Fibroblast of lung (primary cell): ENCODE measurements at regions not wholly inside any gene's neighbourhood (a gene's known extent, or its start where the extent isn't known, plus 50 kb on each side); places are given as distances from the start of the nearest gene placed in this dataset.

Experiments
- DNase-seq, 2 donors: peaks; one replicate each; pipeline versions ENCODE4 v3.0.0 to v3.0.0-alpha.2; 2010; ENCODE audit warnings: low read depth in 2 of 2
- H2AFZ ChIP-seq: 2 replicates; pipeline ENCODE4 v1.5.1; 2012; ENCODE audit warnings: low read length, control low read depth, inconsistent platforms
- H3K27ac ChIP-seq: 2 replicates; pipeline ENCODE4 v1.5.1; 2011; ENCODE audit warnings: low read length, control low read depth; ENCODE audit not compliant: insufficient read depth
- H3K27me3 ChIP-seq: 2 replicates; pipeline ENCODE4 v1.5.1; 2011; ENCODE audit warnings: mild to moderate bottlenecking, low read length; ENCODE audit not compliant: control insufficient read depth, insufficient read depth
- H3K36me3 ChIP-seq: 2 replicates; pipeline ENCODE4 v1.5.1; 2011; ENCODE audit warnings: low read length; ENCODE audit not compliant: control insufficient read depth, insufficient read depth
- H3K4me1 ChIP-seq: 2 replicates; pipeline ENCODE4 v1.5.1; 2011; ENCODE audit warnings: low read length; ENCODE audit not compliant: control insufficient read depth, insufficient read depth; ENCODE audit errors: extremely low read depth
- H3K4me2 ChIP-seq: 2 replicates; pipeline ENCODE4 v1.5.1; 2011; ENCODE audit warnings: low read length, control low read depth; ENCODE audit not compliant: insufficient read depth; ENCODE audit errors: extremely low read depth
- H3K4me3 ChIP-seq, 4 experiments: fragments of 200-600 bp in 1 of 4; sonication (generic) in 1 of 4; replicated peaks in 1 of 4; 2 replicates each; pipeline ENCODE4 v1.5.1; 2011 to 2016; ENCODE audit warnings: low read length in 4 of 4, low read depth in 3 of 4, mild to moderate bottlenecking in 3 of 4, control low read depth in 2 of 4, inconsistent platforms in 1 of 4, mixed read lengths in 1 of 4; ENCODE audit not compliant: insufficient read depth in 1 of 4; ENCODE audit errors: control extremely low read depth in 1 of 4
- H3K79me2 ChIP-seq: 2 replicates; pipeline ENCODE4 v1.5.1; 2012; ENCODE audit warnings: mild to moderate bottlenecking, low read length, inconsistent platforms; ENCODE audit not compliant: control insufficient read depth, insufficient read depth
- H3K9ac ChIP-seq: 2 replicates; pipeline ENCODE4 v1.5.1; 2011; ENCODE audit warnings: mild to moderate bottlenecking, low read length, control low read depth; ENCODE audit not compliant: insufficient read depth
- H3K9me3 ChIP-seq: 2 replicates; pipeline ENCODE4 v1.5.1; 2012; ENCODE audit warnings: low read depth, low read length; ENCODE audit not compliant: control insufficient read depth, insufficient read depth
- H4K20me1 ChIP-seq: 2 replicates; pipeline ENCODE4 v1.5.1; 2011; ENCODE audit warnings: low read length; ENCODE audit not compliant: control insufficient read depth, insufficient read depth; ENCODE audit errors: extremely low read depth
- EZH2 ChIP-seq: IDR thresholded peaks from 2 replicates; pipeline ENCODE4 v1.5.1; 2012; ENCODE audit warnings: low read length, control low read depth, mild to moderate bottlenecking; ENCODE audit errors: missing control alignments
- TF ChIP-seq, protein P1 (sequence below), 2 donors: IDR thresholded peaks in 1 of 2; conservative IDR thresholded peaks in 1 of 2; 1 replicate in 1 of 2; 2 replicates in 1 of 2; pipeline ENCODE4 v1.5.1; 2011 to 2012; ENCODE audit warnings: low read length in 2 of 2, control low read depth in 1 of 2, inconsistent platforms in 1 of 2, low read depth in 1 of 2, mild to moderate bottlenecking in 1 of 2

DNA sequence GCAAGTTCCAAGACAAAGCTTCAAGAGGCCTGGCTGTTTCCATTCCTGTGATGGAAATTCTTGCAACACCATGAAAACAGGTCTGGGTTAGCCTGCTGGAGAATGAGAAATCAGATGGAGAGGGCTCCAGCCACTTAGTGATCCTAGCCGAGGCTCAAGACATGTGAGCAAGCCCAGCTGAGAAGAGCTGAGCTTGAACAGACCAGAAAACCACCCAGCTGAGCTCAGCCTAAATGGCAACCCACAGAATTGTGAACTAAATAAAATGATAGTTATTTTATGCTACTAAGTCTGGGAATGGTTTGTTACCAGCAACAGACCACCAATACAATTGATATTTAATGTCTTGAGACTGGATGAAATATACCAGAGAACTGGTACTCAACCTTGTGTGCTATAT, 494.5 kb downstream of the RMST start:
- TF ChIP-seq, protein P1, sequence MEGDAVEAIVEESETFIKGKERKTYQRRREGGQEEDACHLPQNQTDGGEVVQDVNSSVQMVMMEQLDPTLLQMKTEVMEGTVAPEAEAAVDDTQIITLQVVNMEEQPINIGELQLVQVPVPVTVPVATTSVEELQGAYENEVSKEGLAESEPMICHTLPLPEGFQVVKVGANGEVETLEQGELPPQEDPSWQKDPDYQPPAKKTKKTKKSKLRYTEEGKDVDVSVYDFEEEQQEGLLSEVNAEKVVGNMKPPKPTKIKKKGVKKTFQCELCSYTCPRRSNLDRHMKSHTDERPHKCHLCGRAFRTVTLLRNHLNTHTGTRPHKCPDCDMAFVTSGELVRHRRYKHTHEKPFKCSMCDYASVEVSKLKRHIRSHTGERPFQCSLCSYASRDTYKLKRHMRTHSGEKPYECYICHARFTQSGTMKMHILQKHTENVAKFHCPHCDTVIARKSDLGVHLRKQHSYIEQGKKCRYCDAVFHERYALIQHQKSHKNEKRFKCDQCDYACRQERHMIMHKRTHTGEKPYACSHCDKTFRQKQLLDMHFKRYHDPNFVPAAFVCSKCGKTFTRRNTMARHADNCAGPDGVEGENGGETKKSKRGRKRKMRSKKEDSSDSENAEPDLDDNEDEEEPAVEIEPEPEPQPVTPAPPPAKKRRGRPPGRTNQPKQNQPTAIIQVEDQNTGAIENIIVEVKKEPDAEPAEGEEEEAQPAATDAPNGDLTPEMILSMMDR (conservative IDR thresholded peaks at IDR 0.05 in 1 of 2, IDR thresholded peaks at IDR 0.05 in 1 of 2; ENCODE audit: low read depth in 1 of 2, low read length in 2 of 2), result no peak
- TF ChIP-seq EZH2, result no peak

DNA sequence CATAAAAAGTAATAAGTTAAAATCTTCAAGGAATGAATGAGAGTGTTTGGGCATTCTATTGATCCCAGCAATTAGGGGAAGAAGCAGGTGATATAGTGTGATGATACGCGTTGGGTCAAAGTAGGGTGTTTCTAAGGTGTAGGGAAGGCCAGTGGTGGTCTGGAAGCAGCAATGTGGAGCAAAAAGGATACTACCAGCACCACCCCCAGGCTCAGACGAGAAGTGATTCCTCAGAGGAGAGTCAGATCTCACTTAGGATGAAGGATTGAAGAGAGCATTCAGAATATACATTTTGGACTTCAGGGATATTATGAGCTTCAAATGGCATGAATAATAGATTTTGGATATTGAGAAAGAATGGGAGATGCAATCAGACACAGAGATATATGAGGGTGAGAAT, 497.6 kb downstream of the RMST start:
- Histone ChIP-seq H3K4me3 (no peak overlapping the region), H3K4me2 (no peak overlapping the region), H3K9me3 (no peaks in the 10 kb centered on the region), H3K79me2 (no peaks in the 10 kb centered on the region), H3K36me3 (no peaks in the 10 kb centered on the region), H2AFZ (no peak overlapping the region), H3K27ac (no peak overlapping the region), H4K20me1 (no peaks in the 10 kb centered on the region), H3K9ac (no peak overlapping the region), H3K4me1 (no peaks in the 10 kb centered on the region), H3K27me3 (no peaks in the 10 kb centered on the region)
- DNase-seq, result no peak
- TF ChIP-seq EZH2, result no peak
- TF ChIP-seq, protein P1 (conservative IDR thresholded peaks at IDR 0.05 in 1 of 2, IDR thresholded peaks at IDR 0.05 in 1 of 2; ENCODE audit: low read depth in 1 of 2, low read length in 2 of 2), result no peak

More for the DNA sequence above, 494.5 kb downstream of the RMST start:
- H3K9me3 ChIP-seq, result no peaks in the 10 kb centered on the region
- H3K36me3 ChIP-seq, result no peaks in the 10 kb centered on the region
- no peak overlapping the region for H3K4me2 ChIP-seq
- H3K9ac ChIP-seq, result no peak overlapping the region
- no peaks in the 10 kb centered on the region for H3K4me1 ChIP-seq
- no peaks in the 10 kb centered on the region for H3K27me3 ChIP-seq
- H3K27ac ChIP-seq, result no peak overlapping the region
- no peaks in the 10 kb centered on the region for H3K79me2 ChIP-seq
- no peak for DNase-seq
- H3K4me3 ChIP-seq, result no peak overlapping the region
- no peaks in the 10 kb centered on the region for H4K20me1 ChIP-seq
- no peak overlapping the region for H2AFZ ChIP-seq

DNA sequence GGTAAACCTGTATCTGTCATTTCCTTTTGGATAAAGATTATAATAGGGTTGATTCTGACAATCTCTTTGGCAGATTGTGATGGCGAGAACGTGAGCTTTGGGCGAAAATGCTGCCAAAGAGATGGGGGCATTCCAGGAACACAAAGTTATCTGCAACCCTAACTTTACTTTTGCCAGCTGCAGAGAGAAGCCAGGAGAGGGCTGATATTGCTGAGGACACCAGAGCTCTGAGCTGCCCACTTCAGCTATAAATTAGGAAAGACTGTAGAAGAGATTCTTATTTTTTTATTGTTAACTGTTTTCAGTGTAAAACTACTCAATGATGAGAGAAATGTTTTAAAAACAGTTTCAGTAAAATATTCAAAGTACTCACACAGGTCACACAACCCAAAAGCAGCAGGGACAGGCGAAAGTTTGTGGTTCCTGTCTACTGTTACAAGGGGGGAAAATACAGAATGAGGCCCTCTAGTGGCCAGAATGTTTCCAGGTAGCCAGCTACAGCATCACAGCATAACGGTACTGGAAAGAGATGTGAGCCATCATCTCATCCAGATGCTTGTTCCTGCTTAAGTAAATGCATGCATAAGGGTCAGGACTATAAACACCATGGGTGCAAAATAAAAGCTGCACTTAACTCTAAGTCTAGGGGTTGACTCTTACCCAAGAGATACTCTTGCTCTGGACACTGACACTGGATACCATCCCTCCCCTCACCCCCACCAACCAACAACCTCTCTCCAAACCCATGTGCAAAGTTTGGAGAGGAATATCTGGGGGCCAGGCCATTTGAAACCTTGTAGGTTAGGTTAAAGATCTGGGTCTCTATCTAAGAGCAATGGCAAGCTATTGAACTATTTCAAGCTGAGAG, 498.4 kb downstream of the RMST start:
- Histone ChIP-seq H3K27ac (no peak overlapping the region), H2AFZ (no peak overlapping the region), H3K79me2 (no peaks in the 10 kb centered on the region), H3K4me3 (no peak overlapping the region), H3K4me2 (no peak overlapping the region), H3K4me1 (no peaks in the 10 kb centered on the region), H3K27me3 (no peaks in the 10 kb centered on the region), H3K36me3 (no peaks in the 10 kb centered on the region), H3K9me3 (no peaks in the 10 kb centered on the region), H3K9ac (no peak overlapping the region), H4K20me1 (no peaks in the 10 kb centered on the region)
- peak; percentile 2 to 14 for DNase-seq
- TF ChIP-seq, protein P1 (conservative IDR thresholded peaks at IDR 0.05 in 1 of 2, IDR thresholded peaks at IDR 0.05 in 1 of 2; ENCODE audit: low read depth in 1 of 2, low read length in 2 of 2), result peak in 1 of 2 donors; percentile 67
- no peak for TF ChIP-seq EZH2
